T-cell (primary cell): ENCODE measurements at regions not wholly inside any gene's neighbourhood (a gene's known extent, or its start where the extent isn't known, plus 50 kb on each side); places are given as distances from the start of the nearest gene placed in this dataset.

Experiments used
- ATAC-seq, 4 experiments: fragments of 200-7000 bp in 3 of 4; fragments of 150-1000 bp in 1 of 4; cut with Tn5 transposase; replicated peaks in 1 of 4; 1 replicate in 3 of 4; 2 replicates in 1 of 4; pipeline ENCODE4 v1.10.0; 2021; ENCODE audit warnings: moderate library complexity in 3 of 4, mild to moderate bottlenecking in 2 of 4, moderate number of reproducible peaks in 1 of 4
- CTCF ChIA-PET, 2 donors: fragments of 300-600 bp; sonication (Branson Sonifier 250); formaldehyde crosslinking; loops; one replicate each; lab custom pipeline; 2022; ENCODE audit warnings: antibody characterized with exemption in 2 of 2; lab: Charles Lee
- POLR2A ChIA-PET, 2 donors: fragments of 300-600 bp; sonication (Branson Sonifier 250); formaldehyde crosslinking; loops; one replicate each; lab custom pipeline; 2022; ENCODE audit warnings: antibody characterized with exemption in 2 of 2; lab: Charles Lee
- DNase-seq, 35 experiments: peaks; one replicate each; pipeline versions ENCODE4 v3.0.0 to v3.0.0-alpha.2; 2013 to 2023
- H3K27ac ChIP-seq: one replicate; pipeline ENCODE4 v1.5.1; 2013; ENCODE audit warnings: low read length
- H3K27me3 ChIP-seq, 2 experiments: replicated peaks in 1 of 2; 1 replicate in 1 of 2; 2 replicates in 1 of 2; pipeline versions ENCODE4 v1.6.1 to v1.7.0; 2013; ENCODE audit warnings: low read length in 1 of 2, mixed read lengths in 1 of 2; ENCODE audit not compliant: control insufficient read depth in 2 of 2, insufficient read depth in 2 of 2; ENCODE audit errors: extremely low read depth in 1 of 2
- H3K36me3 ChIP-seq, 2 donors: 1 replicate in 1 of 2; 2 replicates in 1 of 2; pipeline versions ENCODE4 v1.6.1 to v1.7.0; 2013; ENCODE audit warnings: low read length in 1 of 2; ENCODE audit not compliant: control insufficient read depth in 2 of 2, insufficient read depth in 1 of 2; ENCODE audit errors: extremely low read depth in 1 of 2
- H3K4me1 ChIP-seq, 2 experiments: 1 replicate in 1 of 2; 2 replicates in 1 of 2; pipeline versions ENCODE4 v1.6.1 to v1.7.0; 2013; ENCODE audit warnings: low read length in 2 of 2, mixed read lengths in 1 of 2; ENCODE audit not compliant: insufficient read depth in 2 of 2, control insufficient read depth in 1 of 2; ENCODE audit errors: extremely low read depth in 1 of 2
- H3K4me3 ChIP-seq, 2 donors: 1 replicate in 1 of 2; 2 replicates in 1 of 2; pipeline versions ENCODE4 v1.5.1 to v1.7.0; 2013; ENCODE audit warnings: mild to moderate bottlenecking in 2 of 2, low read length in 1 of 2, moderate library complexity in 1 of 2; ENCODE audit not compliant: control insufficient read depth in 1 of 2; ENCODE audit errors: extremely low read depth in 1 of 2
- H3K9me3 ChIP-seq: 2 replicates; pipeline ENCODE4 v1.7.0; 2013
- H3K27ac Mint-ChIP-seq, 2 donors: one replicate each; pipeline ENCODE4 v1.8.0; 2020 to 2021; ENCODE audit warnings: mild to moderate bottlenecking in 2 of 2, mixed read lengths in 2 of 2
- H3K27me3 Mint-ChIP-seq, 2 donors: one replicate each; pipeline ENCODE4 v1.8.0; 2021 to 2022; ENCODE audit warnings: mixed read lengths in 2 of 2
- H3K36me3 Mint-ChIP-seq: one replicate; pipeline ENCODE4 v1.8.0; 2021; ENCODE audit warnings: mixed read lengths
- H3K4me1 Mint-ChIP-seq, 3 donors: one replicate each; pipeline ENCODE4 v1.8.0; 2020 to 2022; ENCODE audit warnings: mixed read lengths in 3 of 3, mild to moderate bottlenecking in 1 of 3
- H3K4me3 Mint-ChIP-seq, 3 donors: one replicate each; pipeline ENCODE4 v1.8.0; 2020 to 2022; ENCODE audit warnings: mild to moderate bottlenecking in 3 of 3, mixed read lengths in 3 of 3, moderate library complexity in 3 of 3
- H3K9me3 Mint-ChIP-seq, 3 donors: one replicate each; pipeline ENCODE4 v1.8.0; 2020 to 2022; ENCODE audit warnings: mixed read lengths in 3 of 3
- whole genome bisulfite sequencing: methylation state at CpG from one replicate; pipeline ENCODE4 v1.1.5; 2013; ENCODE audit warnings: missing lambda C conversion rate; ENCODE audit not compliant: insufficient coverage; 5-methylcytosine and 5-hydroxymethylcytosine counted together

DNA sequence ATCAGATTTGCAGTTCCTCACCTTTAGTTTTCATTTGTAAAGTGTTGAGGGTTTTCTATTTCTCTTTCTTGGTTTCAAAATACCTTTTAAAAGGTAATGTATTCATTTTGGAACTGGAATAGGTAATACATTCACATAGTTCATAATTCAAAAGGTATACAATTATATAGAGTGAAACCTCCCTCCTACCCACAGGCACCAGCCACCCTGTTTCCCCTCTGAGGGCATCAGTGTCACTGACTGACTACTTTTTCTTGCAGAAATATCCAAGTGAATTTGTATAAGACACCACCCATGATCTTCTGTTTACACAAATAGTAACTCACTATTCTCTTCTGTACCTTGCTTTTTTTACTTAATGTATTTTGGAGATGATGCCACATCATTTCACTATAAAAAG lies 139.6 kb upstream of the EGLN3 start:
- Mint-ChIP-seq H3K4me3 (no peak overlapping the region), H3K4me1 (peaks cover 10 to 13% (median 12%) of the 10 kb centered on the region in 3 donors), H3K27me3 (no peaks in the 10 kb centered on the region), H3K36me3 (no peaks in the 10 kb centered on the region), H3K9me3 (peaks cover 0 to 4% (median 0%) of the 10 kb centered on the region in 3 donors), H3K27ac (no peak overlapping the region)
- no peaks in the 10 kb centered on the region for H3K9me3 ChIP-seq
- ATAC-seq (no peak), DNase-seq (no peak)
- H3K27ac ChIP-seq = no peak overlapping the region
- H3K4me3 ChIP-seq = no peak overlapping the region
- ChIA-PET CTCF (no interaction called here), POLR2A (no interaction called here)
- H3K36me3 ChIP-seq = no peaks in the 10 kb centered on the region
- H3K27me3 ChIP-seq = no peaks in the 10 kb centered on the region
- H3K4me1 ChIP-seq = peaks cover 0 to 2% of the 10 kb centered on the region in 2 experiments

DNA sequence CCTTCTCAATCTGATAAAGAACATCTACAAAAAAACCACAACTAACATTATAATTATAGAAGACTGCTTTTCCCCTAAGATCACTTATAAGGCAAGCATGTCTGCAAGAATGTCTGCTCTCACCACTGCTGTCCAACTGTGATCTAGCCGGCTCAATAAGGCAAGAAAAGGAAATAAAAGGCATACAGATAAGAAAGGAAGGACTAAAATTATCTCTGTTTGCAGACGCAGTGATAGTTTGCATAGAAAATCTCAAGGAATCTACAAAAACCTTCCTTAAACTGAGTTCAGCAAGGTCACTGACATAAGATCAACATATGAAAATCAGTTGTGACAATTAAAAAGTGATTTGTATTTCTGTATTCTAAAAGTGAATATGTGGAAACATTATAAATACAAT lies 138.0 kb upstream of the EGLN3 start:
- DNase-seq (no peak), ATAC-seq (no peak)
- no peaks in the 10 kb centered on the region for H3K9me3 ChIP-seq
- H3K36me3 Mint-ChIP-seq = no peaks in the 10 kb centered on the region
- no peak overlapping the region for H3K4me3 Mint-ChIP-seq
- H3K4me3 ChIP-seq = no peak overlapping the region
- H3K4me1 Mint-ChIP-seq = peaks cover 4 to 6% (median 4%) of the 10 kb centered on the region in 3 donors
- H3K4me1 ChIP-seq = no peaks in the 10 kb centered on the region
- no peak overlapping the region for H3K27ac Mint-ChIP-seq
- H3K27ac ChIP-seq = no peak overlapping the region
- H3K36me3 ChIP-seq = no peaks in the 10 kb centered on the region
- ChIA-PET POLR2A (no interaction called here), CTCF (no interaction called here)
- WGBS = no CpG with 5 or more reads among the region's 2 CpGs
- H3K27me3 Mint-ChIP-seq = no peaks in the 10 kb centered on the region
- no peaks in the 10 kb centered on the region for H3K27me3 ChIP-seq
- H3K9me3 Mint-ChIP-seq = peaks cover 0 to 4% (median 0%) of the 10 kb centered on the region in 3 donors

GRCh38 chr14:34087571-34087970 lies 136.7 kb upstream of the EGLN3 start:
- H3K27ac ChIP-seq = no peak overlapping the region
- ChIA-PET CTCF (no interaction called here), POLR2A (no interaction called here)
- 95% methylated on average over 2 of the region's 3 CpGs for WGBS
- no peak overlapping the region for H3K4me3 ChIP-seq
- DNase-seq (no peak), ATAC-seq (no peak)
- no peaks in the 10 kb centered on the region for H3K27me3 ChIP-seq
- H3K27ac Mint-ChIP-seq = no peak overlapping the region
- H3K36me3 ChIP-seq = no peaks in the 10 kb centered on the region
- H3K9me3 ChIP-seq = no peaks in the 10 kb centered on the region
- no peaks in the 10 kb centered on the region for H3K36me3 Mint-ChIP-seq
- no peaks in the 10 kb centered on the region for H3K4me1 Mint-ChIP-seq
- H3K27me3 Mint-ChIP-seq = no peaks in the 10 kb centered on the region
- no peaks in the 10 kb centered on the region for H3K4me1 ChIP-seq
- H3K9me3 Mint-ChIP-seq = peaks cover 0 to 4% (median 0%) of the 10 kb centered on the region in 3 donors
- H3K4me3 Mint-ChIP-seq = no peak overlapping the region

- Mint-ChIP-seq H3K9me3 (peaks cover 0 to 4% (median 0%) of the 10 kb centered on the region in 3 donors), H3K36me3 (no peaks in the 10 kb centered on the region), H3K27me3 (peaks cover 0 to 3% of the 10 kb centered on the region in 2 donors), H3K4me3 (no peak overlapping the region), H3K27ac (no peak overlapping the region), H3K4me1 (no peaks in the 10 kb centered on the region)
- no peaks in the 10 kb centered on the region for H3K27me3 ChIP-seq
- ChIA-PET CTCF (no interaction called here), POLR2A (no interaction called here)
- H3K27ac ChIP-seq = no peak overlapping the region
- no peaks in the 10 kb centered on the region for H3K4me1 ChIP-seq
- H3K9me3 ChIP-seq = no peaks in the 10 kb centered on the region
- ATAC-seq (no peak), DNase-seq (no peak)
- H3K4me3 ChIP-seq = no peak overlapping the region
- WGBS = no CpG with 5 or more reads among the region's 2 CpGs
- H3K36me3 ChIP-seq = no peaks in the 10 kb centered on the region
These were observed 135.4 kb upstream of the EGLN3 start for GRCh38 chr14:34086223-34086757.

DNA sequence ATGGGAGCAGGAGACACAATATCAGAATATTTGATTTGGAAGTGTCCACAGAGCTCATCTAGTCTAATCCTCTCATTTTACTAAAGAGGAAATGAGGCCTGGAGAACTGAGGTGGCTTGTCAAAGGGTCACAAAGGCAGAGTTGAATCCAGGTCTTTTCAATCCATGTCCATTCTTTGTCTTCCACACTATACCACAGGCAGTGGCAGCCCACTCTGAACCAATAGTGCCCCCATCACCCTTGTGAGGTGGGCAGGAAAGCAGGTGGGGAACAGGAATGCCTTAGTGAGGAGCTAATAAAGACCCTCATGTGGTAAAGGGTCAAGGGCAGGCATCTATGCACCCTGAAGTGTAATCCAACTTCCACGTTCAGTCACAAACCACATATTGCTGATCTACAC lies 134.8 kb upstream of the EGLN3 start:
- no peaks in the 10 kb centered on the region for H3K36me3 Mint-ChIP-seq
- DNase-seq (no peak), ATAC-seq (no peak)
- H3K4me1 ChIP-seq = no peaks in the 10 kb centered on the region
- H3K27ac Mint-ChIP-seq = no peak overlapping the region
- no peaks in the 10 kb centered on the region for H3K36me3 ChIP-seq
- POLR2A ChIA-PET = no interaction called here
- no peak overlapping the region for H3K27ac ChIP-seq
- peaks cover 0 to 5% of the 10 kb centered on the region in 2 donors for H3K27me3 Mint-ChIP-seq
- H3K4me3 Mint-ChIP-seq = no peak overlapping the region
- H3K4me3 ChIP-seq = no peak overlapping the region
- H3K27me3 ChIP-seq = no peaks in the 10 kb centered on the region
- CTCF ChIA-PET = no interaction called here
- WGBS = no CpG with 5 or more reads among the region's 1 CpG
- H3K9me3 ChIP-seq = no peaks in the 10 kb centered on the region
- H3K9me3 Mint-ChIP-seq = peaks cover 0 to 4% (median 0%) of the 10 kb centered on the region in 3 donors
- no peaks in the 10 kb centered on the region for H3K4me1 Mint-ChIP-seq

- Histone ChIP-seq H3K4me3 (no peak overlapping the region), H3K9me3 (no peaks in the 10 kb centered on the region), H3K27me3 (no peaks in the 10 kb centered on the region), H3K27ac (no peak overlapping the region), H3K4me1 (no peaks in the 10 kb centered on the region), H3K36me3 (no peaks in the 10 kb centered on the region)
- Mint-ChIP-seq H3K27me3 (peaks cover 0 to 5% of the 10 kb centered on the region in 2 donors), H3K9me3 (no peaks in the 10 kb centered on the region), H3K36me3 (no peaks in the 10 kb centered on the region), H3K4me1 (no peaks in the 10 kb centered on the region), H3K27ac (no peak overlapping the region), H3K4me3 (no peak overlapping the region)
- DNase-seq = no peak
- ChIA-PET CTCF (no interaction called here), POLR2A (no interaction called here)
- WGBS = no CpG with 5 or more reads among the region's 6 CpGs
- ATAC-seq = no peak
These were observed 130.8 kb upstream of the EGLN3 start for GRCh38 chr14:34081576-34082136.
